ENCODE measurements at regions not wholly inside any gene's neighbourhood (a gene's known extent, or its start where the extent isn't known, plus 50 kb on each side); places are given as distances from the start of the nearest gene placed in this dataset.
A peak's percentile ranks its signal among the peaks of the same experiment; 100 is the strongest.

DNA sequence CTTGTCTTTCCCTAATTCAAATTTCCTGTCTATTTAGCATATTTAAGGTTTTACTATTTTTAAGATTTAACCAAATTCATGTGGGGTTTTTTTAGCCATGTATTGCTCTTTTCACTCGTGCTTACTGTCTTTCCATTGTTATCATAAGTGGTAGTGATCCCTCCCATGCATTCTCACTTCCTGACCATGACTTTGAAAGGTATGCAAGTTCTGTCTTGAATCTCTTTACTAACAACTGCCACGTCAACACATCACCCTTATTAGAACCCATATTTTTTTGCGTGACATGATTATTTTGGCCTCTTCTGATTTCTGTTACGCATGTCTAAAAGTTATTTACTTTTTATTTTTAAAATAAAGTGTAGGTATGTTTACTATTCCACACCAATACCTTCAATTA, 94.7 kb upstream of the CDH6 start:
- no peak for DNase-seq (ENCODE audit: low read depth)

GRCh38 chr5:31097851-31098250, 95.6 kb upstream of the CDH6 start:
- DNase-seq (ENCODE audit: low read depth), result no peak

- DNase-seq (ENCODE audit: low read depth), result peak; percentile 80
These were observed 97.1 kb upstream of the CDH6 start for GRCh38 chr5:31096238-31096865.

- peak; percentile 26 for DNase-seq (ENCODE audit: low read depth)
These were observed 97.7 kb upstream of the CDH6 start for GRCh38 chr5:31095796-31096195.

- no peak for DNase-seq (ENCODE audit: low read depth)
These were observed 102.0 kb upstream of the CDH6 start for GRCh38 chr5:31091501-31091900.

GRCh38 chr5:31090467-31090866, 103.0 kb upstream of the CDH6 start:
- no peak for DNase-seq (ENCODE audit: low read depth)

DNA sequence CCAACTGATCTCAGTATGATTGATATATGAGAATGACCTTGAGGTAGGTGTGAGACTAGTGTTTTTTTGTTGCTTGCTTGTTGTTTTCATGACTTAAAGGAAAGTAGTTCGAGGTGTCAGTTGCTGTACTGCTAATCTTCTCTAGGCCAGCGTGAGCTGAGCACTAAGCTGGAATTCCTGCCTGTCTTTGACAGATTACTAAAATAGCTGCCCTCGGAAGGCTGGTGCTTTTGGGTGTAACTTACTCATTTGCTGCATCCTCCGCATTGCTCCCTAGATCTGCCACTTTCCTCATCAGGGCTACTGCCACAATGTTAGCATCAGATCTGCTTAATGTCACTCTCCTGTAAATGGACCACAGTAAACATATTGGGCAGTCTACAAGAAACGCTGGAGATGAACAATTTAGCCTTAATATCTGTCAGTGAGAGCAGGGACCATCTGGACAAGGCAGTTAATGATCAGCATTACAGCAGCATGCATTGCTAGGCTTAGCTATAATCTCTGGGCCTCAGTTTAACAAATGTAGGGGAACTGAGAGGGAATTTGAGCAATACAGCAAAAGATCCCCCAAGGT, 106.6 kb upstream of the CDH6 start:
- DNase-seq (ENCODE audit: low read depth), result no peak

GRCh38 chr5:31084871-31085270, 108.6 kb upstream of the CDH6 start:
- DNase-seq (ENCODE audit: low read depth), result no peak

- DNase-seq (ENCODE audit: low read depth), result no peak
These were observed 110.1 kb upstream of the CDH6 start for GRCh38 chr5:31083364-31083763.

- no peak for DNase-seq (ENCODE audit: low read depth)
These were observed 113.8 kb upstream of the CDH6 start for GRCh38 chr5:31079668-31080067.

- DNase-seq (ENCODE audit: low read depth), result no peak
These were observed 114.5 kb upstream of the CDH6 start for GRCh38 chr5:31078956-31079355.

- DNase-seq (ENCODE audit: low read depth), result no peak
These were observed 117.5 kb upstream of the CDH6 start for GRCh38 chr5:31075981-31076380.

DNA sequence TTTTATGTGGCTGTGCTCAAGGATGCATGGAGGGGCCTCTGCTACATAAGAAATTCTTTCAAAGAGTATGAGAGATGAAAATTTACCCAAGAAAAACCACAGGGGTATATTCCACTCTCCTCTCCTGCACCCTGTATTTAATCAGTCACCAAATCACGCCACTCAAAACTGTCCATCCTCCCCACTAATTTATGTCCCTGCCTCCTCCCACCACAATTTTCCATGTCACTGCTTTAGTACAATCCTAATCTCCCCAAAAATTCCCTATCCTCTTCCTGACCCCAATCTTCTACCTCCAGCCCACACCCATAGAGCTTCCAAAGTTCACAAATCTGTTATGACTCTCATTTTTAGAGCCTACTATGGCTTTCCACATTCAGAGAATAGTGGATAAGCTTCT, 125.2 kb upstream of the CDH6 start:
- DNase-seq (ENCODE audit: low read depth), result no peak

- peak; percentile 50 for DNase-seq (ENCODE audit: low read depth)
These were observed 126.7 kb upstream of the CDH6 start for GRCh38 chr5:31066655-31067328.

GRCh38 chr5:31064215-31064614, 129.3 kb upstream of the CDH6 start:
- DNase-seq (ENCODE audit: low read depth), result no peak

GRCh38 chr5:31062902-31063580, 130.4 kb upstream of the CDH6 start:
- no peak for DNase-seq (ENCODE audit: low read depth)

DNA sequence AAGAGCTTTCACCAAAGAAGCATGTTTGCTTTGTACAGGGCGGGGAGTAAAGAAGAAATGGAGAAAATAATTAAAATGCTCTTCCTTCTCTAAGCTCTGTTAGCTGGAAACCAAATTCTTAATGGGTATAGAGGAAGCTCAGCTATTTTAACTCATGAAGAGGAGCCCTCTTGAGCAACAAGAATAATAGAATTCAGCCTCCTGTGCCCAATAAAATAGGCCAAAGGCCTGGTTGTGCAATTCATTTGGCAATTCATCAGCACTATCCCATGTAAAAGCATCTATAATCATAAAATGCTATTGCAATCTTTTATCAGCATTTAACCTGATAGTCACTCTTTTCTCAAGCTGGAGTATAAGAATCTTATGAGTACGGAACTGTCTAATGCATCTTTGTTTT, 133.6 kb upstream of the CDH6 start:
- DNase-seq (ENCODE audit: low read depth), result peak; percentile 10

GRCh38 chr5:31054453-31054852, 139.0 kb upstream of the CDH6 start:
- DNase-seq (ENCODE audit: low read depth), result no peak

DNA sequence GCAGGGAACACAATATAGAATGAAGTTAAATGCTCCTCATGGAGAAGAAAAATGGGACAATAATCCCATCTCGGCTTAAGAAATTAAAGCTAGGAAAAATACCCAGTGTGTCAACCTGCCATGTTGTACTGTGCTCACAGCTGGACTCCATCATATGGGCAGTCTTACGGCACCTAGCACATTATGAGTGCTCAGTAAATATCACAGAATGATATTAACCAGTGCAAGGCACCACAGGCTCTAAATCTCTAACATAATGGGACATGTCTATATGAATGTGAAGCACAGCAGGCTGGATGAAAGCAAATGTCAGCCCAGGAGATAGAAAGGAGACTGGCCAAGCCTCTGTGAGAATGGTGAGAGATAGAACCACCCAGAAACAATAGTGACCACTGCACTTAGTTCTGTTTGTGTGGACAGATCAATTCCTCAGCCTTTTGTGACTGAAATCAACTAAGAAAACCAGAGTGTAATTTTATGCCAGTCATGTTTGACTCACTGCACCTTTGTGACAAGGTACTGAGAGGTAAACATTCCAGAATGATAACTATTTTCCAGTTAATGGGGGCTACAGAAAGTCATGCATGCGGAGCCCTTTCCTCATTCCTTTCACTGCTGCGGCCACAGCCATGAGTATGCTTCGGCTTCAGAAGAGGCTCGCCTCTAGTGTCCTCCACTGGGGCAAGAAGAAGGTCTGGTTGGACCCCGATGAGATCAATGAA, 140.4 kb upstream of the CDH6 start:
- DNase-seq (ENCODE audit: low read depth), result no peak

- no peak for DNase-seq (ENCODE audit: low read depth)
These were observed 142.2 kb upstream of the CDH6 start for GRCh38 chr5:31051316-31051715.

DNA sequence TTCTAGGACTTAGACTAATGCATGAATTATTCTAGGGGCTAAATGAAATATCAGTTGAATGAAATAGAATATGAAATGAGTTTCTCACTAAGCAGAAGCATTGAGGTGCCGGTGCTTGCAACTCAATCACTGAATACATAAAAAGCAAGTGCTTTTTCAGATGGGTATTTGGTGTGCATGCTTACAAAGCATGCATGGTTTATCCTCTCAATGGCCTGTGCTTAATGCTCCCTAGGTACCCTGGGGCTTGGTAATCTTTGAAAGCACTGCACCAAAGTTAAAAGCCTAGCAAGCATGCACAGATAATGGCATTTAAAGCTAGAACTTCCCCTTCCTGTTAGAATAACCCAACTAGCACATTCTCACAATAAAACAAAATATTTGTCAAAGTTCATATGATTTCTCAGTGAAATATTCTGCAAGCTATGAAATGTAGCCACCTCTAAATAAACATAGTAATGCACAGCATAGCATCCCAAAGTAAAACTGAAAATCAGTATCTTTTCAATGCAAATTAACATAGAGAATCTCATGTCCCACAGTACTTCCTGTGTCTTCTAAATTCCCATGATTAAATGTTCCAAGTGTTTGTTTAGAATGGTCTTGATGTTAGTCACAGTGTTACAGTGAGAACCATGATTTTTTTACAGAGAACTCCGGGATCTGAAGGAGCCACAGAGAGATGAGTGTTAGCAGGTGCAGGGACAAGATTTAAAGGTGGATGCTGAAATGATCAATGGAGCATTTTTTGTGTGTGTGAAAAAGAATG, 143.4 kb upstream of the CDH6 start:
- peak; percentile 52 for DNase-seq (ENCODE audit: low read depth)

DNA sequence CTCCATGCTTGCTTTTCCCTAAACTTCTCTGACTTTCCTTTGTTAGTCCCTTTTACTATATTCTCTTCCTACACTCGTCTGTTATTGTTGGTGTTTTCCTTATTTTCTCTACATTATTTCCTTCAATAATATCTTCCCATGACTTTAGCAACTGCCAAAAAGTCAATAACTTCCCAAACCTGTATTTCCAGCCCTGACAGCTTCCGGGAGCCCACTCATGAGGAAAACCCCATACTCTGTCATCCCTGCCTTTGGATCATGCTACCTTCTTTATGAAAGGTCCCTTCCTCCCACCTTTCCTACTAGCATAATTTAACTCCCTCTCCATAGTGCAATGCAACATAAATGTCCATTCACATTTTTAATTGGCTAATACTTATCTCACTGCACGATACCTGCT, 144.0 kb upstream of the CDH6 start:
- DNase-seq (ENCODE audit: low read depth), result no peak

Measured in EH (cell line).